K562 (cell line): ENCODE measurements at regions not wholly inside any gene's neighbourhood (a gene's known extent, or its start where the extent isn't known, plus 50 kb on each side); places are given as distances from the start of the nearest gene placed in this dataset.

Source experiments
- ATAC-seq: fragments of 200-7000 bp; cut with Tn5 transposase; 3 replicates; pipeline ENCODE4 v1.9.1; 2020; ENCODE audit warnings: moderate library complexity
- BruUV-seq: library from RNA; stranded (reverse); fragments of 400-500 nt; replicated peaks from 2 replicates; lab custom pipeline; 2021; lab: Mats Ljungman, UMichigan
- CTCF ChIA-PET: fragments of 300-600 bp; formaldehyde crosslinking; extraction: SDS; loops from one replicate; lab custom pipeline; 2021; ENCODE audit warnings: low intra/inter-chr PET ratio; lab: Yijun Ruan, JAX
- POLR2A ChIA-PET: fragments of 300-600, 350-650 bp; sonication (Branson Sonifier 250); formaldehyde crosslinking; extraction: SDS; loops from one replicate; lab custom pipeline; 2021; ENCODE audit warnings: antibody characterized with exemption, inconsistent platforms; lab: Yijun Ruan, JAX
- DNase-seq, 4 experiments: peaks; one replicate each; pipeline versions ENCODE4 v3.0.0 to v3.0.0-alpha.2; 2011 to 2018; ENCODE audit warnings: low spot score in 3 of 4, mixed read lengths in 3 of 4; ENCODE audit errors: extremely low read depth in 1 of 4
- FAIRE-seq: peaks from 2 replicates; lab custom pipeline; 2011; peaks lifted over from hg19 to GRCh38; lab: Jason Lieb, UNC
- H2AFZ ChIP-seq: 2 replicates; pipeline ENCODE4 v1.6.0; 2011; ENCODE audit warnings: low read depth, low read length, control low read depth, inconsistent platforms
- H3K27ac ChIP-seq: fragments of 200-600 bp; 3 replicates; pipeline ENCODE4 v1.8.0; 2011; ENCODE audit warnings: low read depth, mild to moderate bottlenecking, control low read depth, inconsistent platforms, low read length, moderate library complexity, mixed read lengths; ENCODE audit errors: extremely low read depth
- H3K27me3 ChIP-seq, 2 experiments: fragments of 300-600 bp in 1 of 2; 2 replicates in 1 of 2; 3 replicates in 1 of 2; pipeline versions ENCODE4 v1.6.0 to v1.8.0; 2011; ENCODE audit warnings: inconsistent platforms in 2 of 2, low read length in 2 of 2, mild to moderate bottlenecking in 1 of 2, mixed read lengths in 1 of 2, moderate library complexity in 1 of 2; ENCODE audit not compliant: control insufficient read depth in 2 of 2, insufficient read depth in 2 of 2
- H3K36me3 ChIP-seq: fragments of 300-600 bp; 3 replicates; pipeline ENCODE4 v1.8.0; 2011; ENCODE audit warnings: mild to moderate bottlenecking, low read length, inconsistent platforms; ENCODE audit not compliant: control insufficient read depth, insufficient read depth
- H3K4me1 ChIP-seq, 2 experiments: fragments of 200-600 bp in 1 of 2; replicated peaks in 1 of 2; 2 replicates in 1 of 2; 3 replicates in 1 of 2; pipeline versions ENCODE4 v1.5.1 to v1.8.0; 2011; ENCODE audit warnings: inconsistent platforms in 2 of 2, low read length in 2 of 2, mild to moderate bottlenecking in 1 of 2, mixed read lengths in 1 of 2, moderate library complexity in 1 of 2; ENCODE audit not compliant: control insufficient read depth in 2 of 2, insufficient read depth in 2 of 2
- H3K4me2 ChIP-seq: 2 replicates; pipeline ENCODE4 v1.6.1; 2011; ENCODE audit warnings: low read length, control low read depth, inconsistent platforms, mixed read lengths; ENCODE audit not compliant: insufficient read depth
- H3K4me3 ChIP-seq: fragments of 200-600 bp; sonication (generic), shearing (Covaris generic); 2 replicates; pipeline ENCODE4 v1.5.1; 2016; ENCODE audit warnings: control low read depth, inconsistent platforms
- H3K79me2 ChIP-seq: fragments of 200-600 bp; 3 replicates; pipeline ENCODE4 v1.8.0; 2011; ENCODE audit warnings: low read length, inconsistent platforms; ENCODE audit not compliant: control insufficient read depth, insufficient read depth
- H3K9ac ChIP-seq, 2 experiments: 2 replicates each; pipeline versions ENCODE4 v1.6.0 to v1.6.1; 2011; ENCODE audit warnings: low read depth in 2 of 2, low read length in 2 of 2, control low read depth in 1 of 2, inconsistent platforms in 1 of 2, mild to moderate bottlenecking in 1 of 2, mixed read lengths in 1 of 2; ENCODE audit not compliant: insufficient read depth in 1 of 2
- H3K9me1 ChIP-seq: one replicate; pipeline ENCODE4 v1.6.0; 2011; ENCODE audit warnings: inconsistent platforms, mild to moderate bottlenecking, low read length, moderate library complexity; ENCODE audit not compliant: control insufficient read depth, insufficient read depth
- H3K9me3 ChIP-seq: replicated peaks from 2 replicates; pipeline ENCODE4 v1.5.1; 2011; ENCODE audit warnings: low read depth, low read length, inconsistent platforms; ENCODE audit not compliant: control insufficient read depth, insufficient read depth
- H4K20me1 ChIP-seq: replicated peaks from 2 replicates; pipeline ENCODE4 v1.6.1; 2011; ENCODE audit warnings: low read length, inconsistent platforms, mixed read lengths; ENCODE audit not compliant: control insufficient read depth, insufficient read depth
- ATF7 ChIP-seq: fragments of 450-650 bp; IDR thresholded peaks from 2 replicates; pipeline ENCODE4 v1.7.1; 2014; ENCODE audit warnings: mild to moderate bottlenecking, moderate library complexity
- KDM1A ChIP-seq, 2 experiments: fragments of 450-650 bp; IDR thresholded peaks; 2 replicates each; pipeline ENCODE4 v1.6.1; 2016; ENCODE audit warnings: mild to moderate bottlenecking in 2 of 2
- KDM2B ChIP-seq: fragments of 250-450 bp; sonication (Bioruptor Pico); IDR thresholded peaks from 2 replicates; pipeline ENCODE4 v1.8.0; 2021; ENCODE audit warnings: mild to moderate bottlenecking, moderate library complexity
- SNIP1 ChIP-seq: fragments of 450-650 bp; IDR thresholded peaks from 2 replicates; pipeline ENCODE4 v1.7.1; 2017; ENCODE audit warnings: low read depth, mild to moderate bottlenecking
- TEAD1 ChIP-seq, 2 experiments: fragments of 450-650 bp in 1 of 2; sonication (generic) in 1 of 2; formaldehyde crosslinking; IDR thresholded peaks; 2 replicates each; pipeline versions ENCODE4 v1.4.0 to v1.8.0; 2020 to 2022; ENCODE audit warnings: mild to moderate bottlenecking in 2 of 2, missing genetic modification reagents in 1 of 2
- THRAP3 ChIP-seq: fragments of 450-650 bp; IDR thresholded peaks from 2 replicates; pipeline ENCODE4 v1.6.1; 2016; ENCODE audit warnings: mild to moderate bottlenecking, inconsistent platforms, borderline replicate concordance
- ZFP30 ChIP-seq: fragments of 250-450 bp; sonication (Bioruptor Pico); IDR thresholded peaks from 2 replicates; pipeline ENCODE4 v1.8.0; 2022; ENCODE audit warnings: moderate library complexity, mild to moderate bottlenecking, inconsistent platforms, borderline replicate concordance
- ZNF76 ChIP-seq: fragments of 250-450 bp; sonication (Bioruptor Pico); IDR thresholded peaks from 2 replicates; pipeline ENCODE4 v1.4.0; 2020; ENCODE audit warnings: mild to moderate bottlenecking, moderate library complexity, borderline replicate concordance
- WGBS: fragments of 100-300 bp; shearing (Covaris generic); methylation state at CpG from one replicate; pipeline ENCODE4 v1.1.6; 2016; ENCODE audit warnings: low coverage, mixed read lengths; ENCODE audit not compliant: insufficient coverage; ENCODE audit errors: missing lambda C conversion rate; 5-methylcytosine and 5-hydroxymethylcytosine counted together
- in situ Hi-C: fragments of 300-500 bp; cut with MboI; formaldehyde crosslinking; loops from 4 replicates; pipeline ENCODE4 v1.15.0; 2018; ENCODE audit warnings: inconsistent platforms, mixed read lengths
- intact Hi-C: fragments of 100-400 bp; cut with micrococcal nuclease; formaldehyde crosslinking; loops from 2 replicates; pipeline ENCODE4 v1.14.2; 2022
- TF ChIP-seq, protein P1 (sequence below): IDR thresholded peaks from 2 replicates; pipeline ENCODE4 v1.6.1; 2012; ENCODE audit warnings: low read depth, low read length, improper control_type of control experiment, borderline replicate concordance

DNA sequence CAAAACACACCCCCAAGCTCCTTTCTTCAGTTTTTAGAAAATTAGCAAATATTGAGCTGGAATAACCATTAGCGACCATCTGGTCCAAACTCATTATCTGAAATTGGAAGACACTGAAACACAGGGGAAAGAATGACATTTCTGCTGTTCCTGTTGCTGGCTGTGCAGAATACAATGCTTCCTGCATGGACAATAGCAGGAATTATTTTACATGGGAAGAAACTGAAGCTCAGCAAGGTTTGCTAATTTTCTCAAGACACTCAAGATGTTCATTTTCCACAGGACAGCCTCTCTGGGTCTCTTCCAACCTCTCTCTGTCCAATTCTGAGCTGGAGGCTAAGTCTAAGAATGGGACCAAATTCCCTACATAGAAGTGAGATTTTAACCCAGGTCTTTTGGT, 81.9 kb upstream of the TNS3 start:
- Histone ChIP-seq H2AFZ (no peak overlapping the region), H3K9me1 (no peaks in the 10 kb centered on the region), H3K9me3 (no peaks in the 10 kb centered on the region), H3K4me2 (no peak overlapping the region), H3K4me3 (no peak overlapping the region), H4K20me1 (no peaks in the 10 kb centered on the region), H3K27ac (no peak overlapping the region), H3K27me3 (peaks cover 6 to 59% of the 10 kb centered on the region in 2 experiments; a peak in 4 of 5 replicates), H3K36me3 (no peaks in the 10 kb centered on the region), H3K9ac (no peak overlapping the region), H3K79me2 (no peaks in the 10 kb centered on the region), H3K4me1 (no peaks in the 10 kb centered on the region)
- ChIA-PET POLR2A (interaction anchor here (0.7 to 1.7 kb wide), 2 partner anchors 9 to 11 kb away, joined by 3 to 6 read pairs; no protein-coding TSS in a partner anchor), CTCF (no interaction called here)
- DNase-seq: no peak
- in situ Hi-C loops (no loop called here), intact Hi-C loops (no loop called here)
- 0% methylated on average over 1 of the region's 1 CpG for WGBS
- no TSS peak for BruUV-seq
- no peak for ATAC-seq
- TF ChIP-seq THRAP3 (no peak), KDM1A (IDR thresholded peaks at IDR 0.05) (no peak)
- FAIRE-seq: no peak

DNA sequence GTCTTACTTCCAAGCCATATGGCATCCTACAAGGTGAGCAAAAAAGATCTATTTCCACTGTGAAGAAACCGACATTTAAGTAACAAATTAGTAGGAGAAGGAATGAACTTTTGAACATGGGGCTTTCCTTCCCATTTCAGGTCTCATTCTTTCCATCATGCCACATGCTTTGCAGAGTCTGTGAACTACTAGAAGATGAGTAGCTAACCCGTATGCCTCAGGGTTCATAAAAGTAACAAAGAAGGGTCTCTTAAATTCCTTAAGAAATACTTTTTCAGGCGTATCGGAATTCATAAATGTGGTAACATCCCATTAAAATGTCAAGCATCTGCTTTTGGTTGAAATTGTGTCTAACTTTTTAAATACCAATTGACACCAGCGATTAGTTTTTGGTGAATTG, 81.3 kb upstream of the TNS3 start:
- no peak overlapping the region for H3K27ac ChIP-seq
- BruUV-seq: no TSS peak
- no peak overlapping the region for H3K4me3 ChIP-seq
- no peaks in the 10 kb centered on the region for H4K20me1 ChIP-seq
- ChIA-PET CTCF (no interaction called here), POLR2A (interaction anchor here (0.7 to 1.7 kb wide), 2 partner anchors 9 to 11 kb away, joined by 3 to 6 read pairs; no protein-coding TSS in a partner anchor)
- no peak for DNase-seq
- no peaks in the 10 kb centered on the region for H3K9me3 ChIP-seq
- TF ChIP-seq ZFP30 (CRISPR knock-in tag) (no peak), ZNF76 (CRISPR knock-in tag) (no peak), ATF7 (no peak), TEAD1 (CRISPR knock-in tag; IDR thresholded peaks at IDR 0.05) (no peak), SNIP1 (no peak), KDM2B (CRISPR knock-in tag) (no peak)
- TF ChIP-seq, protein P1, sequence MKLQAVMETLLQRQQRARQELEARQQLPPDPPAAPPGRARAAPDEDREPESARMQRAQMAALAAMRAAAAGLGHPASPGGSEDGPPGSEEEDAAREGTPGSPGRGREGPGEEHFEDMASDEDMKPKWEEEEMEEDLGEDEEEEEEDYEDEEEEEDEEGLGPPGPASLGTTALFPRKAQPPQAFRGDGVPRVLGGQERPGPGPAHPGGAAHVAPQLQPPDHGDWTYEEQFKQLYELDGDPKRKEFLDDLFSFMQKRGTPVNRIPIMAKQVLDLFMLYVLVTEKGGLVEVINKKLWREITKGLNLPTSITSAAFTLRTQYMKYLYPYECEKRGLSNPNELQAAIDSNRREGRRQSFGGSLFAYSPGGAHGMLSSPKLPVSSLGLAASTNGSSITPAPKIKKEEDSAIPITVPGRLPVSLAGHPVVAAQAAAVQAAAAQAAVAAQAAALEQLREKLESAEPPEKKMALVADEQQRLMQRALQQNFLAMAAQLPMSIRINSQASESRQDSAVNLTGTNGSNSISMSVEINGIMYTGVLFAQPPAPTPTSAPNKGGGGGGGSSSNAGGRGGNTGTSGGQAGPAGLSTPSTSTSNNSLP: no peak
- H3K27me3 ChIP-seq: peaks cover 6 to 59% of the 10 kb centered on the region in 2 experiments; a peak in 4 of 5 replicates
- H3K9ac ChIP-seq: no peak overlapping the region
- no peaks in the 10 kb centered on the region for H3K79me2 ChIP-seq
- H2AFZ ChIP-seq: no peak overlapping the region
- in situ Hi-C loops (no loop called here), intact Hi-C loops (no loop called here)
- H3K36me3 ChIP-seq: no peaks in the 10 kb centered on the region
- ATAC-seq: no peak
- no peak for FAIRE-seq
- 3% methylated on average over 5 of the region's 5 CpGs for WGBS
- no peaks in the 10 kb centered on the region for H3K4me1 ChIP-seq
- H3K9me1 ChIP-seq: no peaks in the 10 kb centered on the region
- H3K4me2 ChIP-seq: no peak overlapping the region
